Mesothelial cell of epicardium (in vitro differentiated cells): ENCODE measurements at regions not wholly inside any gene's neighbourhood (a gene's known extent, or its start where the extent isn't known, plus 50 kb on each side); places are given as distances from the start of the nearest gene placed in this dataset.

Experiments used
- DNase-seq, 2 experiments: peaks; one replicate each; pipeline ENCODE4 v3.0.0; 2021; ENCODE audit warnings: low spot score in 2 of 2; ENCODE audit not compliant: unreplicated experiment in 2 of 2
- H3K27ac Mint-ChIP-seq: 2 replicates; pipeline ENCODE4 v1.8.0; 2021; ENCODE audit warnings: mixed read lengths
- H3K27me3 Mint-ChIP-seq: 2 replicates; pipeline ENCODE4 v1.8.0; 2021; ENCODE audit warnings: low read depth, mixed read lengths
- H3K36me3 Mint-ChIP-seq: 2 replicates; pipeline ENCODE4 v1.8.0; 2021; ENCODE audit warnings: mixed read lengths
- H3K4me1 Mint-ChIP-seq: 2 replicates; pipeline ENCODE4 v1.8.0; 2021; ENCODE audit warnings: mixed read lengths
- H3K4me3 Mint-ChIP-seq: 2 replicates; pipeline ENCODE4 v1.8.0; 2021; ENCODE audit warnings: mild to moderate bottlenecking, moderate library complexity, mixed read lengths
- H3K9me3 Mint-ChIP-seq: 2 replicates; pipeline ENCODE4 v1.8.0; 2021; ENCODE audit warnings: mixed read lengths
- CTCF ChIP-seq: fragments of 200-600 bp; sonication (generic); IDR thresholded peaks from one replicate; pipeline ENCODE4 v1.5.0; 2021; ENCODE audit warnings: antibody characterized with exemption; ENCODE audit not compliant: unreplicated experiment

- TF ChIP-seq CTCF = no peak
- H3K27me3 Mint-ChIP-seq = no peaks in the 10 kb centered on the region
- H3K4me3 Mint-ChIP-seq = no peak overlapping the region
- no peak for DNase-seq
- peaks cover 17% of the 10 kb centered on the region for H3K4me1 Mint-ChIP-seq
- H3K36me3 Mint-ChIP-seq = no peaks in the 10 kb centered on the region
- peaks cover 7% of the 10 kb centered on the region for H3K9me3 Mint-ChIP-seq
- no peak overlapping the region for H3K27ac Mint-ChIP-seq
These were observed 814.2 kb downstream of the BRINP1 start for GRCh38 chr9:118554987-118555386.

DNA sequence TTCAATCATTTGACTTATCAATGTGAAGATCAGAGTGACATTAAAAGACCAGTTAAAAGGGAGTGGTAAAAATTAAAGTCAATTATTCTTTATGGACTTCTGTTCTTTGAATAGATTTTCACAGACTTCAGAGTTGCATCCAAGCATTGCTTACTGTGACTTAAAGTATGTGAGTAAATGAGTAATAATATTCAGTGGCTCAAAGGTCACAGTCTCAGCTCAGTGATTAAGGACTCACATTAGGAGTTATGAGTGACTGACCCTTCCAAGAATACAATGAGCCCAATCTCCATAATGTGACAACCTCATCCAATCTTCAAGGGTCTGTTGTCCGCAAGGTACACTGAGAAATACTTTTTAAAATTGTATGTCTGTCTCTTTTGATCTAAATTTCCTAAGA lies 811.2 kb downstream of the BRINP1 start:
- Mint-ChIP-seq H3K27ac (no peak overlapping the region), H3K9me3 (peaks cover 7% of the 10 kb centered on the region), H3K4me1 (peaks cover 8% of the 10 kb centered on the region), H3K4me3 (no peak overlapping the region), H3K27me3 (no peaks in the 10 kb centered on the region), H3K36me3 (no peaks in the 10 kb centered on the region)
- TF ChIP-seq CTCF = no peak
- DNase-seq = no peak

GRCh38 chr9:118558891-118559290 lies 810.3 kb downstream of the BRINP1 start:
- DNase-seq = no peak
- no peak overlapping the region for H3K4me3 Mint-ChIP-seq
- TF ChIP-seq CTCF = no peak
- peaks cover 7% of the 10 kb centered on the region for H3K9me3 Mint-ChIP-seq
- peaks cover 4% of the 10 kb centered on the region for H3K4me1 Mint-ChIP-seq
- no peaks in the 10 kb centered on the region for H3K36me3 Mint-ChIP-seq
- H3K27me3 Mint-ChIP-seq = no peaks in the 10 kb centered on the region
- no peak overlapping the region for H3K27ac Mint-ChIP-seq

GRCh38 chr9:118561051-118561450 lies 808.2 kb downstream of the BRINP1 start:
- Mint-ChIP-seq H3K36me3 (no peaks in the 10 kb centered on the region), H3K27ac (no peak overlapping the region), H3K4me1 (no peaks in the 10 kb centered on the region), H3K4me3 (no peak overlapping the region), H3K9me3 (peaks cover 7% of the 10 kb centered on the region), H3K27me3 (no peaks in the 10 kb centered on the region)
- TF ChIP-seq CTCF = no peak
- DNase-seq = no peak

GRCh38 chr9:118563677-118564076 lies 805.6 kb downstream of the BRINP1 start:
- Mint-ChIP-seq H3K4me3 (no peak overlapping the region), H3K27me3 (no peaks in the 10 kb centered on the region), H3K36me3 (no peaks in the 10 kb centered on the region), H3K27ac (no peak overlapping the region), H3K4me1 (peaks cover under 1% of the 10 kb centered on the region), H3K9me3 (no peaks in the 10 kb centered on the region)
- no peak for DNase-seq
- no peak for TF ChIP-seq CTCF

DNA sequence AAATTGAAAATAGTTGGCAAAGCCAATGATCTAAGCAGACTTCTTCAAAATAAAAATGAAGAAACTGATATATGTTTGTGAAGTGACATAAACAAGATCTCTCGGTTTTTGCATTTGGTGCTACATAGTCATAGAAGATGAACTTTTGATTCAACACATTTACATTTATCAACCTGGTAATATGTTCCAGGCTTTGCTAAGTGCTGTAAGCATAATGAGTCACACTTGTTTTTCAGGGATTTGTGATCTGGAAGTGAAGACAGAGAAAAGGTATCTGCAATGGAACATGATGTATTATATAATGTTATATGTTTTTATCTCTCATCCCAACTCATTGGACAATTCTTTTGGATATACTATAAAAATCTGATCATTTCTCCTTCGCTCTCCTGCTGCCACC lies 801.4 kb downstream of the BRINP1 start:
- Mint-ChIP-seq H3K9me3 (peaks cover 4% of the 10 kb centered on the region), H3K4me3 (no peak overlapping the region), H3K27me3 (no peaks in the 10 kb centered on the region), H3K27ac (no peak overlapping the region), H3K36me3 (no peaks in the 10 kb centered on the region), H3K4me1 (peaks cover 8% of the 10 kb centered on the region)
- no peak for DNase-seq
- no peak for TF ChIP-seq CTCF
